DOHH2 (cell line): ENCODE measurements at regions not wholly inside any gene's neighbourhood (a gene's known extent, or its start where the extent isn't known, plus 50 kb on each side); places are given as distances from the start of the nearest gene placed in this dataset.

Experiments
- H3F3A ChIP-seq: fragments of 200-600 bp; sonication (generic), shearing (Covaris generic); 2 replicates; pipeline ENCODE4 v1.6.0; 2016; ENCODE audit warnings: antibody characterized with exemption, mild to moderate bottlenecking; ENCODE audit not compliant: control insufficient read depth, insufficient read depth
- H3K27ac ChIP-seq: fragments of 200-600 bp; sonication (generic); 2 replicates; pipeline ENCODE4 v1.5.1; 2014; ENCODE audit warnings: low read depth, mild to moderate bottlenecking, low read length, moderate library complexity
- H3K27me3 ChIP-seq: fragments of 200-600 bp; sonication (generic); 2 replicates; pipeline ENCODE4 v1.6.1; 2014; ENCODE audit warnings: mild to moderate bottlenecking, low read length, mixed read lengths; ENCODE audit not compliant: control insufficient read depth
- H3K36me3 ChIP-seq: fragments of 200-600 bp; sonication (generic); 2 replicates; pipeline ENCODE4 v1.6.1; 2014; ENCODE audit warnings: mild to moderate bottlenecking, low read length, moderate library complexity, mixed read lengths; ENCODE audit not compliant: control insufficient read depth
- H3K4me1 ChIP-seq: fragments of 200-600 bp; sonication (generic); 2 replicates; pipeline ENCODE4 v1.6.1; 2014; ENCODE audit warnings: mild to moderate bottlenecking, low read length, mixed read lengths; ENCODE audit not compliant: control insufficient read depth
- H3K4me2 ChIP-seq: fragments of 200-600 bp; sonication (generic); 2 replicates; pipeline ENCODE4 v1.6.0; 2014; ENCODE audit warnings: mild to moderate bottlenecking, low read length, moderate library complexity
- H3K4me3 ChIP-seq: fragments of 200-600 bp; sonication (generic); 2 replicates; pipeline ENCODE4 v1.5.1; 2014; ENCODE audit warnings: mild to moderate bottlenecking, low read length, mixed read lengths
- H3K79me2 ChIP-seq: fragments of 200-600 bp; sonication (generic); 2 replicates; pipeline ENCODE4 v1.6.1; 2014; ENCODE audit warnings: mild to moderate bottlenecking, low read length, mixed read lengths; ENCODE audit not compliant: control insufficient read depth
- H3K9me2 ChIP-seq: fragments of 200-600 bp; sonication (generic); replicated peaks from 2 replicates; pipeline ENCODE4 v1.6.1; 2014; ENCODE audit warnings: mild to moderate bottlenecking, low read length, mixed read lengths; ENCODE audit not compliant: control insufficient read depth
- H3K9me3 ChIP-seq: fragments of 200-600 bp; sonication (generic); 2 replicates; pipeline ENCODE4 v1.6.1; 2014; ENCODE audit warnings: antibody characterized with exemption, low read length, mixed read lengths; ENCODE audit not compliant: control insufficient read depth, insufficient read depth
- H4K20me1 ChIP-seq: fragments of 200-600 bp; sonication (generic); 2 replicates; pipeline ENCODE4 v1.6.0; 2014; ENCODE audit warnings: low read depth, mild to moderate bottlenecking, antibody characterized with exemption, low read length, moderate library complexity; ENCODE audit not compliant: control insufficient read depth, insufficient read depth
- CTCF ChIP-seq: fragments of 200-600 bp; sonication (generic); IDR thresholded peaks from one replicate; pipeline ENCODE4 v1.5.1; 2014; ENCODE audit warnings: antibody characterized with exemption, mild to moderate bottlenecking, low read depth, low read length; ENCODE audit not compliant: poor library complexity, severe bottlenecking
- EZH2phosphoT487 ChIP-seq: fragments of 200-600 bp; sonication (generic); IDR thresholded peaks from 2 replicates; pipeline ENCODE4 v1.6.1; 2017; ENCODE audit warnings: borderline replicate concordance, mild to moderate bottlenecking, antibody characterized with exemption, low read length, moderate library complexity, mixed read lengths

GRCh38 chr5:155799308-155799707 lies 527.7 kb upstream of the SGCD start:
- TF ChIP-seq EZH2phosphoT487, result no peak
- no peak for TF ChIP-seq CTCF
- Histone ChIP-seq H3K36me3 (no peaks in the 10 kb centered on the region), H3K4me1 (no peaks in the 10 kb centered on the region), H3K4me3 (no peak overlapping the region), H4K20me1 (no peaks in the 10 kb centered on the region), H3F3A (no peaks in the 10 kb centered on the region), H3K9me2 (no peaks in the 10 kb centered on the region), H3K79me2 (no peaks in the 10 kb centered on the region), H3K4me2 (no peak overlapping the region), H3K9me3 (peaks cover 8% of the 10 kb centered on the region; the same call in 1 of the 2 replicates), H3K27ac (no peak overlapping the region), H3K27me3 (no peaks in the 10 kb centered on the region)

- no peaks in the 10 kb centered on the region for H3K36me3 ChIP-seq
- no peaks in the 10 kb centered on the region for H3K79me2 ChIP-seq
- H3K9me2 ChIP-seq, result no peaks in the 10 kb centered on the region
- TF ChIP-seq EZH2phosphoT487 (no peak), CTCF (no peak)
- H3K4me1 ChIP-seq, result no peaks in the 10 kb centered on the region
- H3K4me3 ChIP-seq, result no peak overlapping the region
- no peak overlapping the region for H3K27ac ChIP-seq
- H3K4me2 ChIP-seq, result no peak overlapping the region
- H3K27me3 ChIP-seq, result no peaks in the 10 kb centered on the region
- H3K9me3 ChIP-seq, result no peaks in the 10 kb centered on the region
- no peaks in the 10 kb centered on the region for H3F3A ChIP-seq
- H4K20me1 ChIP-seq, result no peaks in the 10 kb centered on the region
Measured at GRCh38 chr5:155807884-155808576, 518.9 kb upstream of the SGCD start.

GRCh38 chr5:155815248-155815647 lies 511.7 kb upstream of the SGCD start:
- H3K9me3 ChIP-seq, result no peaks in the 10 kb centered on the region
- no peak overlapping the region for H3K27ac ChIP-seq
- no peak overlapping the region for H3K4me3 ChIP-seq
- H3K27me3 ChIP-seq, result no peaks in the 10 kb centered on the region
- no peaks in the 10 kb centered on the region for H4K20me1 ChIP-seq
- no peaks in the 10 kb centered on the region for H3K9me2 ChIP-seq
- no peaks in the 10 kb centered on the region for H3K79me2 ChIP-seq
- no peaks in the 10 kb centered on the region for H3K4me1 ChIP-seq
- no peak overlapping the region for H3K4me2 ChIP-seq
- no peaks in the 10 kb centered on the region for H3K36me3 ChIP-seq
- no peaks in the 10 kb centered on the region for H3F3A ChIP-seq
- TF ChIP-seq CTCF, result no peak
- no peak for TF ChIP-seq EZH2phosphoT487
